ENCODE measurements at regions not wholly inside any gene's neighbourhood (a gene's known extent, or its start where the extent isn't known, plus 50 kb on each side); places are given as distances from the start of the nearest gene placed in this dataset.

DNA sequence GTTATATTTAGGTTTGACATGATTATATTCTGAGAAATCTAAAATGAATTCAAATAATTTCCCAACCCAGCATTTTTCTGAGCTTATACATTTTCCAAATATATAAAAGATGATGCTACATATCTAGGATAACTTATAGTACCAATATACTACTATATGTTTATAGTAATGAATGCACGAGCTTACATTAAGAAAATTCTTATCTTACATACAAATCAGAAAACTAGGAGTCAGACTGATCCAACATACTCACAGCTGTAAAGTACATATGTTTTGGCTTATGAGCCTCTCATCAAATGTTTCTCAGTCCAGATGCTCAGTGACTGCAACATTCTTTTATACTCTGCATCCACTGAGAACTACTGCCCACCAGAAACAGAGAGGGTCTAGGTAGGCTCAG, 491.3 kb upstream of the KLF12 start:
- TF ChIP-seq CTCF (IDR thresholded peaks at IDR 0.05 in 8 of 11, conservative IDR thresholded peaks at IDR 0.05 in 3 of 11) (no peak), POLR2A (IDR thresholded peaks at IDR 0.05) (no peak)

Measured in spleen (tissue), 7 donors.